Mucosa of gallbladder (tissue), 1 donor: ENCODE measurements at regions not wholly inside any gene's neighbourhood (a gene's known extent, or its start where the extent isn't known, plus 50 kb on each side); places are given as distances from the start of the nearest gene placed in this dataset.

Experiments used
- DNase-seq: peaks from one replicate; pipeline ENCODE4 v3.0.0-alpha.2; 2020; ENCODE audit warnings: low spot score
- donor health status: DM: no; HTN: no; CAD: no.

- DNase-seq = no peak
Measured at GRCh38 chr1:5713101-5714010, 278.9 kb downstream of the NPHP4 start.

DNA sequence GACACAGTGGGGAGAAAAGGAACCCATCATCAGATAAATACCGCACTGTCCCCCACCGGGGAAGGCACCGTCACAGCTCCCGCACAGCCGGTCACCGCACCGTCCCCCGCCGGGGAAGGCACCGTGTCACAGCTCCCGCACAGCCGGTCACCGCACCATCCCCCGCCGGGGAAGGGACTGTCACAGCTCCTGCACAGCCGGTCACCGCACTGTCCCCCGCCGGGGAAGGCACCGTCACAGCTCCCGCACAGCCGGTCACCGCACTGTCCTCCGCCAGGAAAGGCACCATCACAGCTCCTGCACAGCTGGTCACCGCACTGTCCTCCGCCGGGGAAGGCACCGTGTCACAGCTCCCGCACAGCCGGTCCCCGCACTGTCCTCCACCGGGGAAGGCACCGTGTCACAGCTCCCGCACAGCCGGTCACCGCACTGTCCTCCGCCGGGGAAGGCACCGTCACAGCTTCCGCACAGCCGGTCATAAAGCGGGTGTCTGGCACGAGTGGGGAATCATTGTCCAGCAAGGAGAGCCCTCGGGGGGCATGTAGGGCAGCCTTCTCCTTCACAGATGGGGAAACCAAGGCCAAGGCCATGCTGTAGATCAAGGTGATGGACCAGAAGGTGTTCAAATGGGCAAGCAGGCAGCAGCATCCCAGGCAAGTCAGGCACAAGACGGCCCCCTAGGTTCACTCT, 280.1 kb downstream of the NPHP4 start:
- DNase-seq = no peak

DNA sequence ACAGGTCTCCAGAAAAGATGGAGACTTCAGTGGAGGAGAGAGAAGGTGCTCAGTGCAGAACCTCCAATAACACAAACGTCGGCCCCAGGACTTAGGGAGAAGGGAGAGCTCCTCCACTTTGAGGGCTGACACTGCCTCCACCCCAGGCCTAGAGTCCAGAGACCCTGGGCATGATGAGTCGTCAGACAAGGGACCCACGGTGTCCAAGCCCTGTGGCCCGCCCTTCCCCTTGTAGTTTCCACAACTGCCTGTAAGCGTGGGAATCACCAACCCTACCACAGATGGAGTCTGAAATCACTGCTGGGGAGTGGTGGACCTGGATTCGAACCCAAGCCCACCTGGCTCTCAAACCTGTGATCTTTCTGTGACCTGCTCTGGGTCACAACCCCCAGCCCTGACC, 281.1 kb downstream of the NPHP4 start:
- DNase-seq = no peak

DNA sequence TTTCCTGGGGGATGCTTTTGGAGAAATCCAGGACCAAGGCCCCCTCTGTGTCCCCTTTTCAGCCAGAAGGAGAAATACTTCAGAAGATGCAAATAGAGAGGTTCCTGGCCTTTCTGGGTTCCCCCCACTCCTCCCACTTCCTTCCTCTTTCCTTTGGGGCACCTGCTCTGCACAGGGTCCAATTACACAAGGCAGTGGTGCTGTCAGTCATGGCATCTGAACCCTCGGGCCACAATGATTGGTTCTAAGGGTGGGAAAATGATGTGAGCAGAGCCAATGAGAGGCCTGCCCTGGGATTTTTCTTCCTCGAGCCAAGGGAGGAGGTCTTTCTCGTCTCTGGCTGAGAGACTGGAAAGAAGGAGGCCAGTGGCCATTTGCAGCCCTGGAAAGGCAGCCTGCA, 282.2 kb downstream of the NPHP4 start:
- no peak for DNase-seq

DNA sequence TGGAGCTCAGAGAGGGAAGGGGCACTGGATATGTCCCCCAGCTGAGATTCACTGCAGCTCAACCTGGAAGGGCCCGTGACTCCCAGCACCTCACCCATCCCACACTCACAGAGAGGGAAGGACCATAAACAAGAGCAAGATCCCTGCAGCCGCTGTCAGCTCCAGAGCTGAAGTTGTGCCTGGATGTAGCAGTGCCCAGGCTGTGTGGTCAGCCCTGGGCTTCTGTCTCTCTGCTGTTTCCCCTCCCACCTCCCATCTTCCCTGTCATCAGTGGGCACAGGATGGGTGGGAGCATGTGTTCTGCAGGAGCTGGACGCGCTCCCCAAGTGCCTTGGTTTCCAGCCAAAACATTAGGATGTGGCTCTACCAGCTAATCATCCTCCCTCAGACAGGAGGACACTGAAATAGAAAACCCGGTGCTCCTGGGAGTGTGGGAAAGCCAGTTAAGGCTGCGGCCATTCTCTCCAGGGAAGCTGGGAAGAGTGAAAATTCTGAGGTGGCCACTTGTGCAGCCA, 282.7 kb downstream of the NPHP4 start:
- DNase-seq = no peak

GRCh38 chr1:5708346-5709245, 283.6 kb downstream of the NPHP4 start:
- DNase-seq = no peak

DNA sequence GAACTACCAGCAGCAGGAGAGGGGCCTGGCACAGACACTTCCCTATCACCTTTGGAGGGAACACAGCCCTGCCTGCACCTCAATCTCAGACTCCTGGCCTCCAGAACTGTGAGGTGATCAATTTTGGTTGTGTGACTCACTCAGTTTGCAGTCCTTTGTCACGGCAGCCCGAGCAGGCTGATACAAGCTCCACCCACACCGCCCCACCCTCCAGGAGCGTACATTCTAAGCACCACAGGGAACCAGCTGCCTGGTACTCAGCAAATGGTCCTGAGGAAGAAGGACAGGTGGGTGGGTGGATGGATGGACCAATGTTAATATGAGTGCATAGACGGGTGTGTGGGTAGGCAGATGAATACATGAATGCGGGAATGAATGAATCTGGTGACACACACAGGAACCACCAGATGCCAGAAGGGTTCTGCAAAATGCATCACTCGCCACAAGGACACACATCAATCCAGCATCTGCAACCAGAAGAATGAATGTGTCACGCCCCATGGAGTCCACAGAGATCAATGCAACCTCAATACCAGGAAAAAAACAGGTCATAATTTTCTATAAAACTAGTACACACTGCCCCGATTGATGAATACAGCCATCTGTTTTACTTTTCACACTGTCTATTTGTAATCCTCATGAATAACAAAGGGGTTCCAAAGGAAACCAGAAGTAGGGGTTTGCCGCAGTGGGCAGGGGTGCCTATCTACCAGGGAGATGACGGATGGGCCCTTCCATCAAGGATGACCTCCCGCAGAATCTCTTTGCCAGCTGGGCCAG, 284.5 kb downstream of the NPHP4 start:
- no peak for DNase-seq

GRCh38 chr1:5706239-5706638, 286.0 kb downstream of the NPHP4 start:
- DNase-seq = no peak

GRCh38 chr1:5705751-5706150, 286.5 kb downstream of the NPHP4 start:
- DNase-seq = no peak

- DNase-seq = no peak
Measured at GRCh38 chr1:5704561-5705514, 287.4 kb downstream of the NPHP4 start.

DNA sequence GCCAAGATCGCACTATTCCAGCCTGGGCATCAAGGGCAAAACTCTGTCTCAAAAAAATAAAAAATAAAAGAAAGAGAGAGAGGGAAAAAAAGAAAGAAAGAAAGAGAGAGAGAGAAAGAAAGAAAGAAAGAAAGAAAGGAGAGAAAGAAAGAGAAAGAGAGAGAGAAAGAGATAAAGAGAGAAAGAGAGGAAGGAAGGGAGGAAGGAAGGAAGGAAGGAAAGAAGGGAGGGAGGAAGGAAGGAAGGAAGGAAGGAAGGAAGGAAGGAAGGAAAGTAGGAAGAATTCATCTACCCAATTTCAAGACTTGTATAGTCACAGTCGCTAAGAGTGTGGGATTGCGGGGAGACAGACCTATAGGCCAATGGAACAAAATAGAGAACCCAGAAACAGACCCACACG, 290.6 kb downstream of the NPHP4 start:
- no peak for DNase-seq

DNA sequence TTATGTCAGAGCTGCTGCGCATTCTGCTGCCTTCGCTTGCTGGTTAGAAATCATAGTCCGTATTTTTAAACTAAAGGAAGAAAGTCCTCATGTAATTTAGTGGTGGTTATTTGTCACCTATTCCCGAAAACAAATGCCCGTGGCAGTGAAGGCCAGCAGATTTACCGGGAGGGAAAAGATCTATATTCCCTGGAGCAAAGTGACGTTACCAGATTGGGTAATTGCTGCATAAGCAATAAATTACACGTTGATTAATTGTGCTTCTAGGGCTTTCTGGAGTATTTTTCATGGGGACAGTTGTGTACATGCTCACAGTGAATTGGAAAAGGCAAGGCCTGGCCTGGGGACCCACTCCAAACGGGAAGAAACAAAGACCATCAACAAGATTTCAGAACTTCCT, 298.7 kb downstream of the NPHP4 start:
- DNase-seq = no peak

GRCh38 chr1:5692664-5693063, 299.6 kb downstream of the NPHP4 start:
- DNase-seq = no peak

DNA sequence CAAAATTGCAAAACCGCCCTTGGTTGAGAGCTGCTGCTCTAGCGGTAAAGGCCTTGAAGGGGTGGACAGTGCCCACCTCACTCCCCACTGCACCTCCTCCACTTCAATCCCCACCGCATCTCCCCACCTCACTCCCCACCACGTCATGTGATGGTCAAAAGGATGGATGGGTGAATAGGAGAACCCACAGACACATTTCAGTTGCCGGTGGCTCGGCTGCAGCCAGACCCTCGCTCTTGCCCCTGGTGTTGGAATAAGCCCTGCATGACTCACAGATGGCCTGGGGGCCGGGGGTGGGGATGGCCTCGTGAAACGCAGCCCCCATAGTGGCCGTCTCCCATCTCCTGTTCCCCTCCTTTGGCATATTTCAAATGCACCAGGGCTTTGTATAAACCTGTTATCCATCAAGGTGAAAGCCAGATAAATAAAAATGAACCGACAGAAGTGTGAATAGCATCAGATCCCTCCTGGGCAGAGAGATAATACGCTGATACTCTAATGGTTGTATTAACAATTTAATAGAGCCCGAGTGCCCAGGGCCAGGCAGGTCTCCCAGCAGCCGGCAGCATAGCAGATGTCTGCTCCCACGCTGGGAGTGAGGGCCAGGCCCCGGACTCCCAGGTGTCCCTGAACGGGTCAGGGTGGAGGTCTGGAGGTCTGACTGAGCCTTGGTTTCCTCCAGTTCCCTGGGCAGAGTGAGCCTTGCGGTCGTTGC, 300.3 kb downstream of the NPHP4 start:
- DNase-seq = no peak

DNA sequence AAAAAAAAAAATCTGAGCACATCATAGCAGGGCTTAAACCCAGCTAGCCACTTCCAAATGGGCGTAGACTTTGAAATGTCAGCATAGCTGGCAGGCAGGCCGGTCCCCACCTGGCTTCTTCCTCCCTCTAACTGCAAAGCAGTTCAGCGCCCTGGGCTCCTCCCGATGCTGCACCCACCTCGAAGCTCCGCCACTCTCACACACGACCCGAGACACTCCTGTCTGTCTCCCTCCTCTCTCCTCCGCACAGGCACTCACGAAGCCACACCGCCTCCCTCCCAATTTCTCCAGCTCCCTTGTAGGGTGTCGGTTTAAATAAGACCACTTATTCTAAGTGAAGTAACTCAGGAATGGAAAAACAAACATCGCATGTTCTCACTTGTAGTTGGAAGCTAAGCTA, 301.3 kb downstream of the NPHP4 start:
- no peak for DNase-seq

DNA sequence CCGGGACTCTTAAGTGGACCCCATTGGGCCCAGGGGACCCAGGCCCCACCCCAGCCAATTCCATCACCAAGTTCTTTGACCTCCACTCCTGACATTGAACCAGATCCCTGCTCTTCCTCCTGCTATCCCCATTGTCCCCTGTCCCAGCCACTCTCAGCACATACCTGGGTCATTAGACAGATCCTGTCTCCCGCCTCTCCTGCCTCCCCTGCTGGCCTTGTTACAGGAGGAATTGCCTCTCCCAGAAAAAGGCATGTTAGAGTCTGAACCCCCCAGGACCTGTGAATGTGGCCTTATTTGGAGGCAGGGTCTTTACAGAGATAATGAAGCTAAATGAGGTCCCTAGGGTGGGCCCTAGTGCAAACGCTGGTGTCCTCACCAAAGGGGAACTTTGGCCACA, 301.9 kb downstream of the NPHP4 start:
- no peak for DNase-seq

- DNase-seq = no peak
Measured at GRCh38 chr1:5688081-5689077, 303.8 kb downstream of the NPHP4 start.
